Smooth muscle cell of the brain vasculature (primary cell): ENCODE measurements at regions not wholly inside any gene's neighbourhood (a gene's known extent, or its start where the extent isn't known, plus 50 kb on each side); places are given as distances from the start of the nearest gene placed in this dataset.

Source experiments
- DNase-seq: peaks from one replicate; pipeline ENCODE4 v3.0.0-alpha.2; 2012; ENCODE audit warnings: low read depth, low spot score

- peak; percentile 28 for DNase-seq
Observed at GRCh38 chr18:10057894-10058791, 144.3 kb downstream of the VAPA start.

GRCh38 chr18:10059610-10060468 lies 146.0 kb downstream of the VAPA start:
- DNase-seq: no peak

- no peak for DNase-seq
Observed at GRCh38 chr18:10060469-10060782, 146.6 kb downstream of the VAPA start.

- no peak for DNase-seq
Observed at GRCh38 chr18:10060841-10061240, 147.0 kb downstream of the VAPA start.

- DNase-seq: no peak
Observed at GRCh38 chr18:10061566-10062140, 147.8 kb downstream of the VAPA start.

- DNase-seq: no peak
Observed at GRCh38 chr18:10062302-10063300, 148.8 kb downstream of the VAPA start.

- no peak for DNase-seq
Observed at GRCh38 chr18:10063489-10063888, 149.7 kb downstream of the VAPA start.

- no peak for DNase-seq
Observed at GRCh38 chr18:10064267-10064666, 150.5 kb downstream of the VAPA start.

- no peak for DNase-seq
Observed at GRCh38 chr18:10065296-10065695, 151.5 kb downstream of the VAPA start.

GRCh38 chr18:10067670-10068659 lies 154.1 kb downstream of the VAPA start:
- DNase-seq: no peak

- no peak for DNase-seq
Observed at GRCh38 chr18:10068766-10069567, 155.2 kb downstream of the VAPA start.

- no peak for DNase-seq
Observed at GRCh38 chr18:10070561-10071000, 156.8 kb downstream of the VAPA start.

- DNase-seq: no peak
Observed at GRCh38 chr18:10072671-10073175, 158.9 kb downstream of the VAPA start.

GRCh38 chr18:10074110-10074509 lies 160.3 kb downstream of the VAPA start:
- DNase-seq: no peak

- DNase-seq: no peak
Observed at GRCh38 chr18:10074728-10075127, 160.9 kb downstream of the VAPA start.

- no peak for DNase-seq
Observed at GRCh38 chr18:10076502-10077030, 162.8 kb downstream of the VAPA start.

GRCh38 chr18:10077986-10078385 lies 164.2 kb downstream of the VAPA start:
- no peak for DNase-seq

GRCh38 chr18:10080372-10080771 lies 166.6 kb downstream of the VAPA start:
- no peak for DNase-seq

- no peak for DNase-seq
Observed at GRCh38 chr18:10081492-10081891, 167.7 kb downstream of the VAPA start.
